Esophagus (tissue), 2 donors: ENCODE measurements at regions not wholly inside any gene's neighbourhood (a gene's known extent, or its start where the extent isn't known, plus 50 kb on each side); places are given as distances from the start of the nearest gene placed in this dataset.

Experiments used
- H3K27ac ChIP-seq, 2 donors: one replicate each; pipeline ENCODE4 v1.5.1; 2013; ENCODE audit warnings: low read depth in 2 of 2, mild to moderate bottlenecking in 2 of 2, inconsistent platforms in 1 of 2, low read length in 1 of 2, moderate library complexity in 1 of 2
- H3K27me3 ChIP-seq, 2 donors: one replicate each; pipeline ENCODE4 v1.6.1; 2013; ENCODE audit warnings: low read length in 2 of 2, control low read depth in 1 of 2, mild to moderate bottlenecking in 1 of 2; ENCODE audit not compliant: insufficient read depth in 2 of 2, control insufficient read depth in 1 of 2
- H3K36me3 ChIP-seq, 2 donors: one replicate each; pipeline ENCODE4 v1.6.1; 2013; ENCODE audit warnings: low read length in 1 of 2; ENCODE audit not compliant: control insufficient read depth in 2 of 2, insufficient read depth in 2 of 2
- H3K4me1 ChIP-seq, 2 donors: one replicate each; pipeline ENCODE4 v1.6.1; 2013; ENCODE audit warnings: low read length in 1 of 2; ENCODE audit not compliant: control insufficient read depth in 2 of 2, insufficient read depth in 2 of 2
- H3K4me3 ChIP-seq, 2 donors: one replicate each; pipeline ENCODE4 v1.5.1; 2013; ENCODE audit warnings: low read length in 2 of 2, mild to moderate bottlenecking in 2 of 2, low read depth in 1 of 2, moderate library complexity in 1 of 2
- H3K9me3 ChIP-seq, 2 donors: one replicate each; pipeline ENCODE4 v1.6.1; 2013; ENCODE audit warnings: mild to moderate bottlenecking in 2 of 2, low read depth in 1 of 2, low read length in 1 of 2, moderate library complexity in 1 of 2; ENCODE audit not compliant: control insufficient read depth in 2 of 2, insufficient read depth in 1 of 2
- WGBS, 2 donors: extraction: QIAGEN DNeasy Blood & Tissue Kit; methylation state at CpG; one replicate each; pipeline ENCODE4 v1.1.7; 2013; 5-methylcytosine and 5-hydroxymethylcytosine counted together
- donor health status: healthy with polysubstance abuse.
- donor health status: Bipolar disorder and iron deficiency.

DNA sequence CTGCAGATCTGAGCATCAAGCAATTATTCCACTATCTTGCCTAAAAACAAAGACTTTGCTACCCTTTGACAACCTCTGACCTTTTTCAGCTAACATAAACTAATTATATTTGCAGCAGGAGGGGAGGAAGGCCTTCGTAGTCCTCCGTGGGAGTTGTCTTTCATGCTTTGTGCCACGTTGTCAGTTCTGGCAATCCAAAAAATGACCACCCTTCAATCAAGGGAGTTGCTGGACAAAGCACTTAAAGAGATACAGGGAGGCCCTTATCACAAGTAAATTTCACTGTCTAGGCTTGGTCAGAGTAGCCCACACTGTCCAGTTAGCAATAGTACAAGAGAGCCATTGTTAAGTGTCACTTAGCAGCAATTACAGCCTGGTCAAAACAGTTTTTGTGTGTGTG lies 578.9 kb downstream of the HAO1 start:
- H3K36me3 ChIP-seq = no peaks in the 10 kb centered on the region
- H3K4me1 ChIP-seq = no peaks in the 10 kb centered on the region
- peaks cover 0 to 3% of the 10 kb centered on the region in 2 donors for H3K9me3 ChIP-seq
- H3K27me3 ChIP-seq = no peaks in the 10 kb centered on the region
- no peak overlapping the region for H3K4me3 ChIP-seq
- no peak overlapping the region for H3K27ac ChIP-seq
- 58 to 76% methylated on average over 3 of the region's 3 CpGs for WGBS, 2 donors

DNA sequence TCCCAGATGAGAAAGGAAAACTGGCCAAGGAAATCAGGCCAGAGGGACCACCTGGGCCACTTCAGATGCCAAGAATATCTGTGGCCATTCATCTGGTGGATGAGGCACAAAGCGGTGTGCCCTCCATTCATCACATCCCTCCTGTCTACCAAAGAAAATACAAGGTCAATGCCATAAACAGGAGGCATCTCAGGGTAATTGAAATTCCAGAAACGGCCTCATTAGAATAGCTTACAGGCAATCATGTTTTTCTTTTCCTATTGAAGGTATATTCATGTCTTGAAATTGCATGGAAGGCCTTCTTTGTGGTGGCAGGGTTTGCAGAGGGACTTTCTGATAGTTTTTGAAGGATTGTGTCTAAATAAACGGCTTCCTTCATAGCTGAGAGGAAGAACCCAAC lies 578.3 kb downstream of the HAO1 start:
- H3K9me3 ChIP-seq = peaks cover 0 to 3% of the 10 kb centered on the region in 2 donors
- no peaks in the 10 kb centered on the region for H3K36me3 ChIP-seq
- no peak overlapping the region for H3K27ac ChIP-seq
- H3K4me3 ChIP-seq = no peak overlapping the region
- H3K27me3 ChIP-seq = no peaks in the 10 kb centered on the region
- H3K4me1 ChIP-seq = no peaks in the 10 kb centered on the region
- 77 to 81% methylated on average over 3 of the region's 3 CpGs for WGBS, 2 donors

DNA sequence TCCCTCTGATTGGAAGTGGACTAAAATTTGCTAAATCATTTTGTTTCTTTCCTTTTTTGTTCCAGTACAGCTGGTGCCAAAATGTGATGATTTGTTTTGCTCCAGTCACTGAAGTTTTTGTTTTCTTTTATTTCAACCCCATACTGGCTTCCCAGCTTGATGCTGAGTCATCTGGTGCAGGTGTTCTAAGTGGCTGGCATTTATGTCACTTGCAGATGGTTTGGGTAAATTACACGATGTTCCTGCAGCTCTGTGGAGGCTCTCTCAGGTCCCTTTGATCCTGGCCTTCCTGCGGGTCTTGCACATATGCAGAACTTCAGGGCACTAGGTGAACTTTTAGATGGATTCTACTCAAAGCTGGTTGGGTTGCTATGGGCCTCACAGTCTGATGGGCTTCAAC lies 577.7 kb downstream of the HAO1 start:
- no peaks in the 10 kb centered on the region for H3K27me3 ChIP-seq
- whole genome bisulfite sequencing, 2 donors = 39 to 47% methylated on average over 2 of the region's 2 CpGs
- H3K4me1 ChIP-seq = no peaks in the 10 kb centered on the region
- H3K9me3 ChIP-seq = peaks cover 0 to 3% of the 10 kb centered on the region in 2 donors
- no peak overlapping the region for H3K4me3 ChIP-seq
- H3K27ac ChIP-seq = no peak overlapping the region
- no peaks in the 10 kb centered on the region for H3K36me3 ChIP-seq

DNA sequence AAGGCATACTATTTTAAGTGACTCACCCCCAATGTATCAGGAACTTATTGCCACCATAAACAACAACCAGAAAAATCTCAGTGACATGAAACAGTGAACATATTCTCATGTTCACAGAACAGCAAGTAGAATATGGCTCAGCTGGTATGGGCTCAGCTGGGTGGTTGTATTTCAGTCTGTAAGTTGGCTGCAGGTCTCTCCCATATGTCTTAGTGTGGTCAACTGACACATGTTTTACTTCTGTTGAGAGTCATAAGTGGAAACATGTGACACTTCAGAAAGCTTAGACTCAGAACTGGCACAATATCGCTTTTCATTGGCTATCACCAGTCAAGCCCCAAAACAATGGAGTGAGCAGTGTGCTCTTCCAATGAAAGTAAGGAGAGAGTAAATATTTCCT lies 574.1 kb downstream of the HAO1 start:
- Histone ChIP-seq H3K4me1 (no peaks in the 10 kb centered on the region), H3K27me3 (no peaks in the 10 kb centered on the region)
- WGBS, 2 donors = 93 to 95% methylated on average over 1 of the region's 1 CpG

DNA sequence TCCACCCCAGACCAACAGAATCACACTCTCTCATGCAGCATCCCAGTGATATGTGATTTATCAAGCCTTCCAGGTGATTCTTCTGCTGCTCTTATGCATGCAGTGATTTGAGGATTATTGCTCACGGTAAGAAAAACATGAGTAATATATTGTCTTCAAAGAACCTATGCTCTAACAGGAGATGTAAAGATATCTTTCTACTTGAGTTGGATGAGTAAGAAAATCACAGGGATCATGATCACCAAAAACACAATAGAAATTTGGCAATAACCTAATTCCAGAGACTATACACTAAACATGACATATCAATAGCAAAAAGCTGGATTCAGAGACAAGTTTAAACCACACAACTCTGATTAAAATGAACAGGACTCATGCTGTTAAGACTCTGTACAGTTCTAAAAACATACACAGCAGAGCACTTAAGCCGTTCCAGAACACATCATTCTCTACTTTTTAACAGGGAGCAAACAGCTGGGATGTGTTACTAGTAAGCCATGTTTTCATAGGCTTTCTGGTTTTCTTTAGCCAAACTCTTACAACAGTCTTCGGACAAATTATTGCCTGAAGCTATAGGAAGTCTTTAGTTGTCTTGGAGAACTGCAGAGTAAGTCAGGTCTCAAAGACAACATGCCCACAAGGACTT lies 568.6 kb downstream of the HAO1 start:
- 29 to 44% methylated on average over 3 of the region's 3 CpGs for WGBS, 2 donors
- H3K9me3 ChIP-seq = no peaks in the 10 kb centered on the region

More for the DNA sequence above, 574.1 kb downstream of the HAO1 start:
- peaks cover 0 to 3% of the 10 kb centered on the region in 2 donors for H3K9me3 ChIP-seq
- H3K4me3 ChIP-seq = no peak overlapping the region
- H3K36me3 ChIP-seq = no peaks in the 10 kb centered on the region
- H3K27ac ChIP-seq = no peak overlapping the region

DNA sequence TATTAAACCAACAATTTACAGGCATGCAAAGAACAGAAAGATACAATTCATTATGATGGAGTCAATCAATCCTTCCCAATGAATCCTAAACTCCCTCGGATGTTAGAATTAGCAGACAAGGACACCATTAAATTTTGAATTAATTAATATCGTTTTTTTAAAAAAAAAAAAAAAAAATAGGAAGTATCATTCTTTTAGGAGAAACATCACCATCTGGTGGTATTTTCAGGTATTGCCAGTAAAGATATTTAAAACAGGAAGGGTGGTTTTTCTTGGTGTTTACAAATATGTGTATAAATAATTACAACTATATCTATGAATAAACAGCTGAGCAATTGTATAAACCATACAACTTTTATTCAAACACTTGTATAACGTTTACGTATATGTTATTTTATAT lies 564.4 kb downstream of the HAO1 start:
- no peaks in the 10 kb centered on the region for H3K9me3 ChIP-seq
- WGBS, 2 donors = 39 to 43% methylated on average over 4 of the region's 4 CpGs
- H3K36me3 ChIP-seq = no peaks in the 10 kb centered on the region
- H3K4me1 ChIP-seq = no peaks in the 10 kb centered on the region
- no peak overlapping the region for H3K4me3 ChIP-seq
- no peak overlapping the region for H3K27ac ChIP-seq
- H3K27me3 ChIP-seq = no peaks in the 10 kb centered on the region

More for the DNA sequence above, 568.6 kb downstream of the HAO1 start:
- Histone ChIP-seq H3K36me3 (no peaks in the 10 kb centered on the region), H3K4me3 (no peak overlapping the region), H3K27ac (no peak overlapping the region), H3K4me1 (no peaks in the 10 kb centered on the region), H3K27me3 (no peaks in the 10 kb centered on the region)

DNA sequence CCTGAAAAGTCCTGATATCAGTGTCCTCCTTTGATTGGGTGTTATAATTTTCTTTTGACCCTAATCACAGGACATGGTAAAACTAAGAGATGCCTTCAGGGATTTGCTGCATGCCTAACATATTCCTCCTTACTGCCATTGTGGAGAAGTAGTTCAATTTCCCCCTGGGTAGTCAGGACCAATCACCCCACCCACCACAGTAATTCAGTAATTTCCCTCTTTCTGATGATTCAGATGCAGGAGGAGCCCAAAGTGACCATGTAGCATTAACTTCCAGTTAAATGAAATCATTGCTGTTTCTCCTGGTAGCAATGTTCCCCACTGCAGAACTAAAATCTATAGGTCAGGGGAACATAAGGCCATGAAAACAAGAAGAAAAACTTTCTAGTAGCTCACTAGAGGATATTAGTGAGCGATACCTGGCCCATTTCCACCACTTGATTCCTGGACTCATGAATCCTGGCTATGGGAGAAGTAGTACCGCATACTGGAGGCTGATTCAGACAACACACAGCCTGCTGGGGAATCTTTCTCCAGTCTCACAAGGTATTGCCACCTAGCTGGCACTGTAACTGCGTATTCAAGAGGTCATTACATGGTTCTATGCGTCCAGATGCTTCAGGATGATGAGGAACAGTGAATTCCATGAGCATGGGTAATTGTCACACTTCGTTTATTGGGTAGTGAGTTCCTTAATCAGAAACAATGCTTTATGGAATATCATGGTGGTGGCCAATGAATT lies 561.2 kb downstream of the HAO1 start:
- Histone ChIP-seq H3K4me3 (no peak overlapping the region), H3K9me3 (no peaks in the 10 kb centered on the region), H3K27me3 (no peaks in the 10 kb centered on the region), H3K36me3 (no peaks in the 10 kb centered on the region), H3K27ac (no peak overlapping the region), H3K4me1 (no peaks in the 10 kb centered on the region)
- 84 to 88% methylated on average over 5 of the region's 5 CpGs for WGBS, 2 donors

DNA sequence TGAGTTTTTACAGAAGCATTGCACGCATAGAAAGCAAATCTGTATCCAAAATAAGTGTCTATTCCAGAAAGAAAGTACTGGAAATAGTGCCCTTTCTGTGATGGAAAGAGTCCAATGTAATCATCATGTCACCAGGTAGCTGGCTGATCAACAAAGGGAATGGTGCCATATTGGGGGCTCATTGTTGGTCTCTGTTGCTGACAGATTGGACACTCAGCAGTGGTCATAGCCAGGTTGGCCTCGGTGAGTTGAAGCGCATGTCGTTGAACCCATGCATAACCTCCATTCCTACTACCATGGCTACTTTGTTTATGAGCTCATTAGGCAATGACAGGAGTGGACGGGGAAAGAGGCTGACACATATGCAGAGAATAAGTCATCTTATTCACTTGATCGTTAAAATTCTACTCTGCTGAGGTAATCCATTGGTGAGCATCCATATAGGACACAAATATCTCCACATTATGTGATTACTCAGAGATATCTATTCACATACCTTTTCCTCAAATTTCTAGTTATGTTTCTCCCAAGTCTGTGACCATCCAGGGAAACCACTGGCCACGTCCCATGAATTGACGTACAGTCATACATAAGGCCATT lies 560.5 kb downstream of the HAO1 start:
- Histone ChIP-seq H3K4me3 (no peak overlapping the region), H3K9me3 (no peaks in the 10 kb centered on the region), H3K36me3 (no peaks in the 10 kb centered on the region), H3K27ac (no peak overlapping the region), H3K27me3 (no peaks in the 10 kb centered on the region), H3K4me1 (no peaks in the 10 kb centered on the region)
- WGBS, 2 donors = 63 to 89% methylated on average over 8 of the region's 8 CpGs

DNA sequence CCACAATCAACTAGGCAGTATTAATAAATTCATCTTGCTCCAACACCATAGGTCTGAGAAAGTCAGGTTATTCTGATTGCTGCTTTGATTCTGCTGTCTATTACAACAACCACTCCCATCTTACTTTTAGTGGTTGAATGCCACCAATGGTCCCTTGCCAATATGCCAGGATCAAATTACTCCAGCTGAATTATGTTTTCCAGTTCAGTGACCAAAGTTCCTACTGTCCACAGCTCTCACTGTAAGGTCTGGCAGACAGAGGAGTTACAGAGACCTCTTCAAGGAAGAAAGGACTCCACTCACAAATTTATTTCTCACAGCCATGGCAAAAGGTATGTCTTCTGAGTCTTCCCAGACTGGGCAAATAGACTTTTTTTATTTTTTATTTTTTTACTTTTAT lies 557.0 kb downstream of the HAO1 start:
- Histone ChIP-seq H3K9me3 (no peaks in the 10 kb centered on the region), H3K4me1 (no peaks in the 10 kb centered on the region), H3K27me3 (no peaks in the 10 kb centered on the region), H3K27ac (no peak overlapping the region), H3K4me3 (no peak overlapping the region), H3K36me3 (no peaks in the 10 kb centered on the region)
